Activated CD8-positive, alpha-beta T cell treated with anti-CD3 and anti-CD28 coated beads, Interleukin-2, amount 10 ng/mL, durations not matched to agents 7 days and 5 days (primary cell): ENCODE measurements at regions not wholly inside any gene's neighbourhood (a gene's known extent, or its start where the extent isn't known, plus 50 kb on each side); places are given as distances from the start of the nearest gene placed in this dataset.

Experiments
- ATAC-seq: fragments of 150-1000 bp; cut with Tn5 transposase; one replicate; pipeline ENCODE4 v1.10.0; 2021; ENCODE audit warnings: moderate library complexity
- CTCF ChIA-PET: fragments of 350-600 bp; sonication (Branson Sonifier 250); formaldehyde crosslinking; loops from one replicate; lab custom pipeline; 2021; ENCODE audit warnings: antibody characterized with exemption; lab: Charles Lee
- POLR2A ChIA-PET: fragments of 350-600 bp; sonication (Branson Sonifier 250); formaldehyde crosslinking; loops from one replicate; lab custom pipeline; 2021; ENCODE audit warnings: antibody characterized with exemption; lab: Charles Lee
- DNase-seq: peaks from one replicate; pipeline ENCODE4 v3.0.0-alpha.2; 2020
- H3K27ac Mint-ChIP-seq: one replicate; pipeline ENCODE4 v1.8.0; 2021; ENCODE audit warnings: mild to moderate bottlenecking, mixed read lengths
- H3K27me3 Mint-ChIP-seq: one replicate; pipeline ENCODE4 v1.8.0; 2021; ENCODE audit warnings: low read depth, mixed read lengths
- H3K36me3 Mint-ChIP-seq: one replicate; pipeline ENCODE4 v1.8.0; 2021; ENCODE audit warnings: low read depth, mixed read lengths
- H3K4me1 Mint-ChIP-seq: one replicate; pipeline ENCODE4 v1.8.0; 2021; ENCODE audit warnings: low read depth, mixed read lengths
- H3K4me3 Mint-ChIP-seq: one replicate; pipeline ENCODE4 v1.8.0; 2021; ENCODE audit warnings: mild to moderate bottlenecking, mixed read lengths
- H3K9me3 Mint-ChIP-seq: one replicate; pipeline ENCODE4 v1.8.0; 2022; ENCODE audit warnings: mixed read lengths; ENCODE audit not compliant: insufficient read depth

DNA sequence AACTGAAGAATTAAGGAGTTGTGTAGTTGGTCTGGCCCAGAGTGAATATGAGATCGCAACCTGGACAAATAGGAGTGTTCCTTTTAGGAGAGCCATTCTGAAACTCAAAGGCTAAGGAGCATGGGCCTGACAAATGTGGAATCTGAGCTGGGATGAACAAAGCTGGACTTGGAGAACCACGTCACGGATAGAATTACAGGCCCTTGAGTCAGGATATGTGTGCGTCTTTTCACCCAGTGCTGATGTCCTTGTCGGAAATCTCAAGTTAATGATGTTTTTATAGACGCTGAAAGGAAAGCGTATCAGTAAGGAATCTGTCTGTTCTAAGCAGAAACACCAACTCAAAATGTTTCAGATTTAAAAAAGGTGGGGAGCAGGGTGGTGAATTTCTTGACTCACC lies 173.8 kb upstream of the ZKSCAN2 start:
- DNase-seq (no peak), ATAC-seq (no peak)
- no peak overlapping the region for H3K27ac Mint-ChIP-seq
- no peaks in the 10 kb centered on the region for H3K27me3 Mint-ChIP-seq
- no peaks in the 10 kb centered on the region for H3K4me1 Mint-ChIP-seq
- no peak overlapping the region for H3K4me3 Mint-ChIP-seq
- POLR2A ChIA-PET, result no interaction called here
- H3K36me3 Mint-ChIP-seq, result no peaks in the 10 kb centered on the region
- CTCF ChIA-PET, result no interaction called here
- H3K9me3 Mint-ChIP-seq, result no peaks in the 10 kb centered on the region

- Mint-ChIP-seq H3K4me1 (no peaks in the 10 kb centered on the region), H3K27ac (no peak overlapping the region), H3K27me3 (no peaks in the 10 kb centered on the region), H3K9me3 (no peaks in the 10 kb centered on the region), H3K36me3 (no peaks in the 10 kb centered on the region), H3K4me3 (no peak overlapping the region)
- DNase-seq (no peak), ATAC-seq (no peak)
- ChIA-PET POLR2A (no interaction called here), CTCF (no interaction called here)
Measured at GRCh38 chr16:25426829-25427228, 169.2 kb upstream of the ZKSCAN2 start.

DNA sequence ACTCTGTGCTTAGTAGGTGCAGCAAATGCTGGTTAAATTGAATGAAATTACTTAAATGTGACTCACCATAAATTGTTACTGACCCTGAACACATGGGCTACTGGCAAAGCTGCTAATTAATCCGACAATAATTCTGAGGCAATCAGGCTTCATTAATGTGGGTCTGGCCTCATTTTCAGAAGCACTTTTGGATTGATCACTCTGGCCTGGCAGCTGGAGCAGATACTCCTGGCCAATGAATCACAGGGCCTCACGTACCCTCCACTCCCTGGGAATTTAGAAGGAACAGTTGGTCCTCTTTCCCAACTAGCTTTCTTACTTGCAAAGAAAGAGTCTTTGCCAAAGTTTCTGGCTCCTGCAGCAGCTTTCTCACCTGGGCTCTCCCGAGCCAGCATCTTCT lies 162.0 kb upstream of the ZKSCAN2 start:
- ChIA-PET CTCF (no interaction called here), POLR2A (no interaction called here)
- no peaks in the 10 kb centered on the region for H3K27me3 Mint-ChIP-seq
- H3K27ac Mint-ChIP-seq, result no peak overlapping the region
- ATAC-seq, result no peak
- no peaks in the 10 kb centered on the region for H3K36me3 Mint-ChIP-seq
- no peaks in the 10 kb centered on the region for H3K9me3 Mint-ChIP-seq
- DNase-seq, result no peak
- H3K4me1 Mint-ChIP-seq, result no peaks in the 10 kb centered on the region
- H3K4me3 Mint-ChIP-seq, result no peak overlapping the region

DNA sequence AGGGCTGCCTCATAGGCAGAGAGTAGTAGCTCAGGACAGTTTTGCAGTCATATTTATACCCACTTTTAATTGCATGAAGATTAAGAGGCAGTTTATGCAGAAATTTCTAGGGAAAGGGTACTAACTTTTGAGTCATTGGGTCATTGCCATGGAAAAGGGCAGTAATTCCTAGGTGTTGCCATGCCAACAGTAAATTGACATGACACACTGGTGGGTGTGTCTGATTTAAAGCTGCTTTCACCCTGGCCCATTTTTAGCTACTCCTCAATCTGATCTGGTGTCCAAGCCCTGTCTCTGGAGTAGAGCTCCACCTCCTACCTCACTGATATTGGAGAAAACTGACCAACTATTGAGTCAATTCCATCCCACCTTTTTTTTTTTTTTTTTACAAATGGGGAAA lies 161.5 kb upstream of the ZKSCAN2 start:
- POLR2A ChIA-PET, result no interaction called here
- Mint-ChIP-seq H3K4me1 (no peaks in the 10 kb centered on the region), H3K4me3 (no peak overlapping the region), H3K9me3 (no peaks in the 10 kb centered on the region), H3K27ac (no peak overlapping the region), H3K36me3 (no peaks in the 10 kb centered on the region), H3K27me3 (no peaks in the 10 kb centered on the region)
- no peak for ATAC-seq
- CTCF ChIA-PET, result no interaction called here
- no peak for DNase-seq

GRCh38 chr16:25416002-25416401 lies 158.4 kb upstream of the ZKSCAN2 start:
- ChIA-PET POLR2A (no interaction called here), CTCF (no interaction called here)
- Mint-ChIP-seq H3K9me3 (no peaks in the 10 kb centered on the region), H3K36me3 (no peaks in the 10 kb centered on the region), H3K4me1 (no peaks in the 10 kb centered on the region), H3K4me3 (no peak overlapping the region), H3K27me3 (no peaks in the 10 kb centered on the region), H3K27ac (no peak overlapping the region)
- DNase-seq (no peak), ATAC-seq (no peak)

DNA sequence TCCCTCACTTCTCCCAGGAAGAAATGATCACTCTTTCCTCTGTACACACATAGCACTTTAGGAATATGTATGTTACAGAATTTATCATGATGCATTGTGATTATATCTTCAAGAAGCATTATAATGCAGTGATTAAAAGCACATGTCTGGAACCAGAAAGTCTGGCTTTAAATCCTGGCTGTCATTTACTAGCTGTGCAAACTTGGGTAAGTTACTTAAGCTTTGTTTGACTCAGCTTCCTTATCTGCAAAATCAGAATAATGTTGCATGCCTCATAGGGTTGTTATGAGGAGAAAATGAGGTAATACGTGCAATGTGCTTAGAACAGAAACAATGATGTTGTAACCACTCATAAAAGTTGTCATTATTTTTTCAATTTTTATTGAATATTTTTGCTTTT lies 156.3 kb upstream of the ZKSCAN2 start:
- no peak overlapping the region for H3K27ac Mint-ChIP-seq
- H3K4me1 Mint-ChIP-seq, result no peaks in the 10 kb centered on the region
- no peaks in the 10 kb centered on the region for H3K36me3 Mint-ChIP-seq
- POLR2A ChIA-PET, result no interaction called here
- no peak for DNase-seq
- no peak for ATAC-seq
- CTCF ChIA-PET, result no interaction called here
- H3K9me3 Mint-ChIP-seq, result no peaks in the 10 kb centered on the region
- no peaks in the 10 kb centered on the region for H3K27me3 Mint-ChIP-seq
- no peak overlapping the region for H3K4me3 Mint-ChIP-seq

DNA sequence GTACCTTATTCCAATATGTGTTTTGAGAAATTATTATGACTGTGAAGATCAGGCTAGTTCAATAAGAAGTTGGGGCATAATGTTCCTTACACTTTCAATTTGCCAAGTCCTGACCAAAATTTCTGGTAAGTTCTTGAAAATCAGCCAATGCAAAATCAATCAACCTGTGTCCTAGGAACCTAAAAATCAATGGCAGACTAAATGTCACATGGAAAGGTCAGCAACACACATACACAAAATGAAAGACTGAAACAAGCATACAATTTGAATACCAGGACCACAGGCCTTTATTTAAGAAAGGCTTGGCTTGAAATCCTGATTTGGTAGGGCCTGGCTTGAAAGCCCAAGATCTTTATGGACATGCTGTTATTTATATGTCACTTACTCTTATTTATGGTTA lies 155.5 kb upstream of the ZKSCAN2 start:
- DNase-seq, result no peak
- H3K36me3 Mint-ChIP-seq, result no peaks in the 10 kb centered on the region
- no peak overlapping the region for H3K4me3 Mint-ChIP-seq
- H3K4me1 Mint-ChIP-seq, result no peaks in the 10 kb centered on the region
- ChIA-PET CTCF (no interaction called here), POLR2A (no interaction called here)
- H3K27ac Mint-ChIP-seq, result no peak overlapping the region
- no peak for ATAC-seq
- H3K27me3 Mint-ChIP-seq, result no peaks in the 10 kb centered on the region
- H3K9me3 Mint-ChIP-seq, result no peaks in the 10 kb centered on the region

GRCh38 chr16:25411396-25412081 lies 153.9 kb upstream of the ZKSCAN2 start:
- ChIA-PET CTCF (no interaction called here), POLR2A (no interaction called here)
- no peaks in the 10 kb centered on the region for H3K4me1 Mint-ChIP-seq
- DNase-seq, result no peak
- no peak overlapping the region for H3K27ac Mint-ChIP-seq
- no peaks in the 10 kb centered on the region for H3K9me3 Mint-ChIP-seq
- no peaks in the 10 kb centered on the region for H3K27me3 Mint-ChIP-seq
- no peak overlapping the region for H3K4me3 Mint-ChIP-seq
- H3K36me3 Mint-ChIP-seq, result no peaks in the 10 kb centered on the region
- no peak for ATAC-seq

GRCh38 chr16:25403852-25404251 lies 146.2 kb upstream of the ZKSCAN2 start:
- DNase-seq (no peak), ATAC-seq (no peak)
- H3K4me3 Mint-ChIP-seq, result no peak overlapping the region
- H3K27ac Mint-ChIP-seq, result no peak overlapping the region
- ChIA-PET CTCF (no interaction called here), POLR2A (no interaction called here)
- no peaks in the 10 kb centered on the region for H3K27me3 Mint-ChIP-seq
- H3K9me3 Mint-ChIP-seq, result no peaks in the 10 kb centered on the region
- H3K36me3 Mint-ChIP-seq, result no peaks in the 10 kb centered on the region
- no peaks in the 10 kb centered on the region for H3K4me1 Mint-ChIP-seq

- Mint-ChIP-seq H3K9me3 (no peaks in the 10 kb centered on the region), H3K4me3 (no peak overlapping the region), H3K27ac (no peak overlapping the region), H3K4me1 (no peaks in the 10 kb centered on the region), H3K36me3 (no peaks in the 10 kb centered on the region), H3K27me3 (peaks cover 4% of the 10 kb centered on the region)
- ChIA-PET CTCF (interaction anchor here (0.7 kb wide), 1 partner anchor 1216 kb away, joined by 3 read pairs; no protein-coding TSS in a partner anchor), POLR2A (no interaction called here)
- no peak for ATAC-seq
- DNase-seq, result no peak
Measured at GRCh38 chr16:25395528-25395927, 137.9 kb upstream of the ZKSCAN2 start.

GRCh38 chr16:25390761-25391160 lies 133.1 kb upstream of the ZKSCAN2 start:
- H3K27ac Mint-ChIP-seq, result no peak overlapping the region
- DNase-seq (no peak), ATAC-seq (no peak)
- H3K4me3 Mint-ChIP-seq, result no peak overlapping the region
- no peaks in the 10 kb centered on the region for H3K36me3 Mint-ChIP-seq
- ChIA-PET POLR2A (no interaction called here), CTCF (no interaction called here)
- H3K27me3 Mint-ChIP-seq, result peaks cover 4% of the 10 kb centered on the region
- no peaks in the 10 kb centered on the region for H3K9me3 Mint-ChIP-seq
- H3K4me1 Mint-ChIP-seq, result no peaks in the 10 kb centered on the region

GRCh38 chr16:25374556-25374955 lies 116.9 kb upstream of the ZKSCAN2 start:
- Mint-ChIP-seq H3K27ac (no peak overlapping the region), H3K9me3 (no peaks in the 10 kb centered on the region), H3K4me3 (no peak overlapping the region), H3K27me3 (peaks cover 2% of the 10 kb centered on the region), H3K4me1 (no peaks in the 10 kb centered on the region), H3K36me3 (no peaks in the 10 kb centered on the region)
- DNase-seq, result no peak
- POLR2A ChIA-PET, result no interaction called here
- CTCF ChIA-PET, result no interaction called here
- ATAC-seq, result no peak

- POLR2A ChIA-PET, result no interaction called here
- no peak overlapping the region for H3K27ac Mint-ChIP-seq
- peaks cover 4% of the 10 kb centered on the region for H3K27me3 Mint-ChIP-seq
- DNase-seq (no peak), ATAC-seq (no peak)
- no peaks in the 10 kb centered on the region for H3K4me1 Mint-ChIP-seq
- no peak overlapping the region for H3K4me3 Mint-ChIP-seq
- CTCF ChIA-PET, result no interaction called here
- H3K9me3 Mint-ChIP-seq, result no peaks in the 10 kb centered on the region
- no peaks in the 10 kb centered on the region for H3K36me3 Mint-ChIP-seq
Measured at GRCh38 chr16:25372716-25373115, 115.1 kb upstream of the ZKSCAN2 start.
